ENCODE measurements at regions not wholly inside any gene's neighbourhood (a gene's known extent, or its start where the extent isn't known, plus 50 kb on each side); places are given as distances from the start of the nearest gene placed in this dataset.

DNA sequence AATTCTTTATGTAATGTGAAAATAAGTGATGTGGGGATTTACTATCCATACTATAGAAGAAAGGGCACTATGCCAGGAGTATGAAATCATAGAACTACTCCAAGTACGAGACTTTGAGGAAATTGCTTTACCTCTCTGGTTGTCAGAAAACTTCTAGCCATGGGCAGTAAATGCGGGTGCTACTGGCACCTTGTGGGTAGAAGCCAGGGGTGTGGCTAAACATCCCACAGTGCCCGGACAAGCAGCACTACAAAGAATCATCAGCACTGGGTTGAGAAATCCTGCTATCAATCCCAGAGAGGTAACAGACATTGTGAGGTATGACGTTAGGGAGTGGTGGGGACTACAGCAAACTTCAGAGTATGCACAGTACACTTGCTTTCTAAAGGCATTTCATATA is 453.5 kb upstream of the TNP1 start:
- no peak for TF ChIP-seq FOXP2 (optimal IDR thresholded peaks at IDR 0.05; ENCODE audit: control extremely low read depth, extremely low read length, insufficient read depth)
- TF ChIP-seq POLR2AphosphoS5 (IDR thresholded peaks at IDR 0.05; ENCODE audit: borderline replicate concordance, low read depth, low read length) = no peak

Measured in SK-N-MC (cell line).